NCI-H460 (cell line): ENCODE measurements at regions not wholly inside any gene's neighbourhood (a gene's known extent, or its start where the extent isn't known, plus 50 kb on each side); places are given as distances from the start of the nearest gene placed in this dataset.

ENCODE experiments used
- DNase-seq: peaks from one replicate; pipeline ENCODE4 v3.0.0-alpha.2; 2016; ENCODE audit warnings: low read depth; ENCODE audit errors: extremely low read depth

DNA sequence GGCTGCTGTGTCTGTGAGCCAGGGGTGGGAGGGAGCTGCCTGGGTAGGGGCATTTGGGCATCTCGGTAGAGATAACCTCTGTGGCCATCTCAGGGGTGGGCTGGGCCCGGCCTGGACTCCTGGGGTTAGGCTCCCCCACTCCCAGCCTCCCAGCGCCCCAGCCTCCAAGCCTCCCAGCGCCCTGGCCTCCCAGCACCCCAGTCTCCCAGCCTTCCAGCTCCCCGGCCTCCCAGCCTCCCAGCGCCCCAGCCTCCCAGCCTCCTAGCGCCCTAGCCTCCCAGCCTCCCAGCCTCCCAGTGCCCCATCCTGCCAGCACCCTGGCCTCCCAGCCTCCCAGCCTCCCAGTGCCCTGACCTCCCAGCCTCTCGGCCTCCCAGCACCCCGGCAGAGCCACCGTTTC lies 85.1 kb upstream of the TTC34 start:
- DNase-seq, result no peak

DNA sequence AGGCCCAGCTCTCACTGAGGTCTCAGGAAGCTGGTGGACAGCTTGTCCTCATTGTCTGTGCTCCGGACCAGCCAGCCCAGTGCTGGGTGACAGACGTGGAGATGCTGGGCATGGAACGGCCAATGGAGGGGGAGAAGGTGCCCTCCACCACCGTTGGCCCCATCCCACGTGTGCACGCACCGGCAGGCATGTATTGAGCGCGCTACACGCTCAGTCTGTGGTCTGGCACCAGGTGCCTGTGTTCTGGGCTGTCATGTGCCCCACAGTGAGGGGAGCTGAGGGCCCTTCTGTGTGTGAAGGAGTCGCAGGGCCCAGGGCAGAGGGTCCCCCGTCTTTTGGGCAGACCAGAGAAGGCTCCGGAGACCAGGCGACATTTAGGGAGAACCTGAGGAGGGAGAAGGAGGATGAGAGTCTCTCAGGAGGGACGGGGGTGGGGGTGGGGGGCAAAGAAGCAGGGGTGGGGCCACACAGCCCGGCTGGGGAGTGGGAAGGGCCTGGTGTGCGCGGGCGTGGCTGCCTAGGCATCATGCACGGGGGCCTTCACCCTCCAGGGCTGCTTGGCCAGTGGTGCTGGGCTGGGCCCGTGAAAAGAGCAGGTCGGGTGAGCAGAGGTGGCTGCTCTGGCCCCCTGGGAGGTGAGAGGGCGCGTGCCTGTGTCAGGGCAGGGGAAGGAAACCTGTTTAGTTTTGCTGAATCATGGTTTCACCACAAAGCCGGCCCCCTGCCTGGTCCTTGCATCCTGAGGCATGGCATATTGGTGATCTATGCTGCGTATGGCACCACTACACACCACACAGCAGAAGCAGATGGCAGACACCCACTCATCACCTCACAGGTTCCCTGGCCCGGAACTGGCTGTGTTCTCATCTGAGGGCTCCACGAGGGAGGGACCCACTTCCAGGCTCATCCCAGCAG lies 86.7 kb upstream of the TTC34 start:
- DNase-seq, result no peak

DNA sequence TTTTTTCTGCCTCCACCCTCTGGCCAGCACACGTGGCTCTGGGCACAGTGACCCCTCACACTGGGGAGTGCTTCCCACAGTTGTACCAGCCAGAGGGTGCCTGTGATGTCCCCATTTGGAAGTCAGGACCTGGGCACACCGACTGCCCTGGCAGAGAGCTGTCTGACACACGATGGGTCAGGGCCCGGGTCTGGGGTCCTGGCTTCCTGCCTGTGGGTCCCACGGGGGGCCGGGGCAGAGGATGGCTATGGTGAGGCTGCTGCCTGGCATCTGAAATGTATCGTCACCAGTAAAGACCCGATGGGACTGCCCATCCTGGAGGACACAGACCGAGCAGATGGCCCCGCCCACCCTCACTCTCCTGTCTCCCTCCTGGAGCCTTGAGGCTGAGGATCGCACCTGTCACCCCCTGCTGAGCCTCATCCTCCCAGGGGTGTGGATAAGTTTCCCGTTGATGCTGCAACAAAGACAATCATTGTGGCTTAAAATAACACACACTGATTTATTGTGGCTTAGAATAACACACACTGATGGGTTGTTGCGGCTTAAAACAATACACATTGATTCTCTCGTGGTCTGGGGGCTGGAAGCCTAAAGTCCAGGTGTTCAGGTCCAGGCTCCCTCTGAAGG lies 88.8 kb upstream of the TTC34 start:
- no peak for DNase-seq

GRCh38 chr1:2891923-2892448 lies 90.5 kb upstream of the TTC34 start:
- DNase-seq, result no peak

DNA sequence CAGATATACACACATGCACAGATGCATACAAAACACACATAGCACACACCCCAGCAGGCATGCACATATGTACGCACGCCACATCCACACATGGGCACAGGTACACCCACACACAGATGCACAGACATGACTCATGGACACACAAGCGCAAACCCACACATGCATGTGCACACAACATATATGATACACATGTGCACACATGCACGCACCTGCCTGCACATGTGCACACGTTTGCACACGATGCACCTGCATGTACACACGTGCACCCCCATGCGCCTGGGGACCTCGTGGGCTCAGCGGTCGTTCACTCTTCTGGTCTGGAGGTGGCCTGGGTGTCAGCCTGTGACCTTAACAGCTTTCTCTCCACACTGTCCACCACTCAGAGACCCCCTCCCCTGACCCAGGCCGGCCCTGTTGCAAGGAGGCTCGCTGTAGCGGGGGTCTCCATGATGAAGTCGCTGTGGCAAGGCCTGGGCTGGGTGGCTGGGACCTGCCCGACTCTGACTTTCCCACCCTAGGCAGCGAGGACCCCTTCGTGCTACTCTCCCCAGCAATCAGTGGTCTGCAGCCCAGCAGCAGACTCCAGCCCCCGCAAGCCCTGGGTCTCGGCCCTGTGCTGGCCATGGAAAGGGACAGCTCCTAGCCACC lies 92.1 kb upstream of the TTC34 start:
- no peak for DNase-seq

DNA sequence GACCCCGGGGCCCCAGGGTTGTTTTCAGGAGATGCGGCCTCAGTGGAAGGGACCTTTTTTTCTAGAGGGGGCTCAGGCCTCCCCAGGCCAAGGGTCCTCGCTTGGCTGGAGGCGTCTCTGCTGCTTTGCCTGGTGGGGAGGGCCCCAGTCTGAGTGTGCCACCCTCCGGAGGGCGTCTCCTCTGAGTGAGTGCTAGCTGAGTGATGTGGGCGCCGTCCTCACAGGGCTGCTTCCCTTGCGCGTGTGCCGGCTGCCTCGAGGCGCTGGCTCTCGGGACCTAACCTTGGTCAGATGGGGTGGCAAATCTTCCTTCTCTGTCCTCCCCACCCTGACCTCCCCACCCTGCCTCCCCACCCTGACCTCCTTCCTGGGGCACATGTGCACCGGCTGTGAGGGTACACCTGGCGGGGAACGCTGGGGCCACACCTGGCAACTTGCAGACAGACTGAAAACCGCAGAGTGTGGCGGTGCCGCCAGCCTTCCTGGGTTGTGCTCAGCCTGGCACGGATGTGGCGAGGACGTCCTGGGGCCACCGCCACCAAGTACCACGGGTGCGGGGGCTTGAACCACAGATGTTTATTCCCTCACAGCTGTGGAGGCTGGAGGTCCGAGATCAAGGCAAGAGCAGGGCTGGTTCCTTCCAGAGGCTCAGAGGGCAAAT lies 93.0 kb upstream of the TTC34 start:
- DNase-seq, result no peak

- DNase-seq, result no peak
These were observed 95.3 kb upstream of the TTC34 start for GRCh38 chr1:2896824-2897223.

DNA sequence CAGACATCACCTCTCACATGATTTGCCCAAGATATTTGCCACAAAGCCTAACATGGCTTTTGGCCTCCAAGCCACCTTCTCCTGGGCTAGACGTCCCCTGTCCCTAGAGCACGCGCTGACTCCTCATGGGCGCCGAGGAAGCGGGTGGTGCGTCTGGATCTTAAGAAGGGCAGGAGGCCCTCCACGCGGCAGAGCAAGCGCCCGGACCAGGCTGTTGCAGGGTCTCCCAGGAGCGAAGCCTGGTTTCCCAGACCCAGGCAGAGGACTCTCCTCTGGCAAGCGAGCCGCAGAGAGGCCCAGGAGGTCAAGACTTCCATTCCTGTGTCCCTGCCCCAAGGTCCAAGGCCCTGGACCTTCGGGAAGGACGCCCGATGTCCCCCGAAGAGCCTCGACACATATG lies 101.7 kb upstream of the TTC34 start:
- DNase-seq, result no peak

GRCh38 chr1:2904191-2904590 lies 102.7 kb upstream of the TTC34 start:
- no peak for DNase-seq

GRCh38 chr1:2905356-2905755 lies 103.9 kb upstream of the TTC34 start:
- no peak for DNase-seq

- no peak for DNase-seq
These were observed 104.6 kb upstream of the TTC34 start for GRCh38 chr1:2906085-2906484.

- DNase-seq, result no peak
These were observed 105.1 kb upstream of the TTC34 start for GRCh38 chr1:2906620-2907019.

- no peak for DNase-seq
These were observed 105.6 kb upstream of the TTC34 start for GRCh38 chr1:2907051-2907450.

GRCh38 chr1:2908081-2908480 lies 106.6 kb upstream of the TTC34 start:
- no peak for DNase-seq

- DNase-seq, result no peak
These were observed 107.1 kb upstream of the TTC34 start for GRCh38 chr1:2908561-2908960.

DNA sequence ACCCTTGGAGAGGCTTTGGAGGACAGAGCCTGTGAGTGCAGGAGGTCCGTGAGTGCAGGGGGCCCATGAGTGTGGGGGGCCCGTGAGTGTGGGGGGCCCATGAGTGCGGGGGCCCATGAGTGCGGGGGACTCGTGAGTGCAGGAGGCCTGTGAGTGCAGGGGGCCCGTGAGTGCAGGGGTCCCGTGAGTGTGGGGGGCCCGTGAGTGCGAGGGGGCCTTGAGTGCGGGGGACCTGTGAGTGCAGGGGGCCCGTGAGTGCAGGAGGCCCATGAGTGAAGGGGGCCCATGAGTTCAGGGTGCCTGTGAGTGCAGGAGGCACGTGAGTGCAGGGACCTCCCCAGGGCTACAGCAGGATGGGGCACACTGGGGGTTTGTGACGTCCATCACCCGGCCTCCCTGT lies 108.3 kb upstream of the TTC34 start:
- DNase-seq, result no peak

- no peak for DNase-seq
These were observed 108.7 kb upstream of the TTC34 start for GRCh38 chr1:2910211-2910610.

- no peak for DNase-seq
These were observed 109.7 kb upstream of the ACTRT2 start for GRCh38 chr1:2911421-2912178.

DNA sequence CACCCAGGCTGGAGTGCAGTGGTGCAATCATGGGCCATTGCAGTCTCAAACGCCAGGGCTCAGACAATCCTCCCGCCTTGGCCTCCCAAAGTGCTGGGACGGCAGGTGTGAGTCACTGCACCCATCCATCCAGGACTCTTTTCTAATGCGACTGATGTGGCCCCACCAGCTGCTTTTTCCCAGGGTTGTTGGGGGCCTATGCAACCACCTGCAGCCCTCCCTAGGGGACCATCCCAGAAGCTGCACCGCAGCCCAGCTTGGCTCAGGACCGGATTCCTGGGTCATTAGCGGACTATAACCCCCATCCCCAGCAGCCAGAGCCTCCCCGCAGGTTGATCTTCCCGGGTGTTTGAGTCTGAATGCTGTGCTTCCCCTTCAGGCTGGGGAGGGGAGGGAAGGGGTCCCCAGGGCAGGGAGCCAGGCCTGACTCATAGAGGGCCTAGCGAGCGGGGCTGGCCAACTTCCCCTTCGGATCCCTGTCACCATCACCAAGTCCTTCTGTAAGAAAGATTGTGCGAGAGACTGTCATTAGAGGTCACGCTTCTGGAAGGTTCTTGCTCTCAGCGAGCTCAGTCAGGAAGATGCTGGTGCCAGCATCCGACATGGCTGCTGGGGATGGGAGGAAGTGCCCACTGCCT lies 108.7 kb upstream of the ACTRT2 start:
- DNase-seq, result no peak

- DNase-seq, result no peak
These were observed 108.2 kb upstream of the ACTRT2 start for GRCh38 chr1:2913091-2913490.
